Right atrium auricular region (tissue), 2 donors: ENCODE measurements at regions not wholly inside any gene's neighbourhood (a gene's known extent, or its start where the extent isn't known, plus 50 kb on each side); places are given as distances from the start of the nearest gene placed in this dataset.
"Not testable (repeated sequence)": the region's sequence is repeated elsewhere in the genome, so short reads cannot be mapped to it uniquely, and the experiment has no call there.

Experiments used
- DNase-seq: peaks from one replicate; pipeline ENCODE4 v3.0.0-alpha.2; 2019; ENCODE audit warnings: low spot score
- H3K27ac ChIP-seq, 2 donors: fragments of 200-600 bp; sonication (generic); 1 replicate in 1 of 2; 2 replicates in 1 of 2; pipeline ENCODE4 v1.5.1; 2016 to 2019
- H3K27me3 ChIP-seq, 2 donors: fragments of 200-600 bp; sonication (generic); one replicate each; pipeline versions ENCODE4 v1.5.1 to v1.6.0; 2017 to 2019
- H3K36me3 ChIP-seq: fragments of 200-600 bp; sonication (generic); one replicate; pipeline ENCODE4 v1.5.1; 2016
- H3K4me1 ChIP-seq, 2 donors: fragments of 200-600 bp; sonication (generic); one replicate each; pipeline versions ENCODE4 v1.5.1 to v1.6.0; 2017 to 2019
- H3K4me3 ChIP-seq, 2 donors: fragments of 200-600 bp; sonication (generic); 1 replicate in 1 of 2; 2 replicates in 1 of 2; pipeline ENCODE4 v1.5.1; 2017 to 2019; ENCODE audit warnings: mild to moderate bottlenecking in 1 of 2, moderate library complexity in 1 of 2
- H3K9me3 ChIP-seq, 2 donors: fragments of 200-600 bp; sonication (generic); one replicate each; pipeline ENCODE4 v1.5.1; 2019
- CTCF ChIP-seq, 2 donors: fragments of 200-600 bp; sonication (generic); IDR thresholded peaks; one replicate each; pipeline ENCODE4 v1.5.1; 2019; ENCODE audit warnings: antibody characterized with exemption in 2 of 2

GRCh38 chrX:1094566-1095333 lies 117.7 kb downstream of the CRLF2 start:
- H3K27me3 ChIP-seq = no peaks in the 10 kb centered on the region
- no peak for DNase-seq
- H3K36me3 ChIP-seq = no peaks in the 10 kb centered on the region
- no peak overlapping the region for H3K4me3 ChIP-seq
- no peak overlapping the region for H3K27ac ChIP-seq
- H3K4me1 ChIP-seq = no peaks in the 10 kb centered on the region
- H3K9me3 ChIP-seq = peaks cover 5 to 15% of the 10 kb centered on the region in 2 donors
- no peak for TF ChIP-seq CTCF (IDR thresholded peaks at IDR 0.05)

- no peak overlapping the region for H3K4me3 ChIP-seq
- no peaks in the 10 kb centered on the region for H3K27me3 ChIP-seq
- no peak overlapping the region for H3K27ac ChIP-seq
- no peaks in the 10 kb centered on the region for H3K4me1 ChIP-seq
- peaks cover 5 to 15% of the 10 kb centered on the region in 2 donors for H3K9me3 ChIP-seq
- TF ChIP-seq CTCF (IDR thresholded peaks at IDR 0.05) = no peak
- no peaks in the 10 kb centered on the region for H3K36me3 ChIP-seq
- no peak for DNase-seq
Measured at GRCh38 chrX:1093586-1094421, 118.6 kb downstream of the CRLF2 start.

GRCh38 chrX:1093121-1093520 lies 119.3 kb downstream of the CRLF2 start:
- peaks cover 5 to 15% of the 10 kb centered on the region in 2 donors for H3K9me3 ChIP-seq
- H3K27ac ChIP-seq = no peak overlapping the region
- H3K4me1 ChIP-seq = no peaks in the 10 kb centered on the region
- no peaks in the 10 kb centered on the region for H3K36me3 ChIP-seq
- no peak for DNase-seq
- H3K4me3 ChIP-seq = no peak overlapping the region
- H3K27me3 ChIP-seq = no peaks in the 10 kb centered on the region
- TF ChIP-seq CTCF (IDR thresholded peaks at IDR 0.05) = no peak

GRCh38 chrX:1086444-1087409 lies 125.7 kb downstream of the CRLF2 start:
- no peak for DNase-seq
- Histone ChIP-seq H3K4me1 (no peaks in the 10 kb centered on the region), H3K4me3 (no peak overlapping the region), H3K9me3 (peaks cover 0 to 5% of the 10 kb centered on the region in 2 donors), H3K27me3 (no peaks in the 10 kb centered on the region), H3K27ac (no peak overlapping the region), H3K36me3 (no peaks in the 10 kb centered on the region)
- TF ChIP-seq CTCF (IDR thresholded peaks at IDR 0.05) = no peak

GRCh38 chrX:1085871-1086270 lies 126.6 kb downstream of the CRLF2 start:
- H3K4me3 ChIP-seq, H3K36me3 ChIP-seq, H3K27me3 ChIP-seq, H3K4me1 ChIP-seq, H3K9me3 ChIP-seq, DNase-seq, H3K27ac ChIP-seq: not testable (repeated sequence)
